Peyer's patch (tissue), 4 donors: ENCODE measurements at regions not wholly inside any gene's neighbourhood (a gene's known extent, or its start where the extent isn't known, plus 50 kb on each side); places are given as distances from the start of the nearest gene placed in this dataset.

Experiments
- POLR2A ChIP-seq, 2 donors: fragments of 450-650 bp; IDR thresholded peaks; one replicate each; pipeline ENCODE4 v1.5.1; 2017; ENCODE audit warnings: antibody characterized with exemption in 2 of 2, mild to moderate bottlenecking in 2 of 2, moderate library complexity in 2 of 2
- TF ChIP-seq, protein P1 (sequence below), 6 experiments: fragments of 450-650 bp in 4 of 6; fragments of 200-600 bp in 2 of 6; sonication (generic) in 1 of 6; IDR thresholded peaks; one replicate each; pipeline ENCODE4 v1.5.1; 2017 to 2019; ENCODE audit warnings: antibody characterized with exemption in 6 of 6, mild to moderate bottlenecking in 3 of 6, moderate library complexity in 1 of 6

DNA sequence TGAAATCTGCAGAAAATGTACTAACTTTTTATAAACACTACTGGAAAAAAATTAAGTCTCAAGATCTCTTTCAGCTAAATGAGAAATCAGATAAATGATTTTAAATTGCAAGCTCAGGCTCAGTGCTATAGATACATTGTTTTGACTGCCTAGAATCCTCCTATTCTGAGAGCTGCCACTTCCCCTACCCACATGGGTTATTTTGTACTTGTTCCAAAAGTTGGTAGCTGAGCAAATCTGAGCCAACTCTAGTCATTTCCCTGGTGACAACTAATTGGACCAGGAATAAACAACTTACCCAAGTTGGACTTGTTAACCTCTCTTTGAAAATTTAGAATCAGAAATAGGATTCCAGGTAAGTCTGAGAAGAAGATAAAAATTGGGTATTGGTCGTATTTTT lies 202.1 kb downstream of the MBL2 start:
- TF ChIP-seq, protein P1, sequence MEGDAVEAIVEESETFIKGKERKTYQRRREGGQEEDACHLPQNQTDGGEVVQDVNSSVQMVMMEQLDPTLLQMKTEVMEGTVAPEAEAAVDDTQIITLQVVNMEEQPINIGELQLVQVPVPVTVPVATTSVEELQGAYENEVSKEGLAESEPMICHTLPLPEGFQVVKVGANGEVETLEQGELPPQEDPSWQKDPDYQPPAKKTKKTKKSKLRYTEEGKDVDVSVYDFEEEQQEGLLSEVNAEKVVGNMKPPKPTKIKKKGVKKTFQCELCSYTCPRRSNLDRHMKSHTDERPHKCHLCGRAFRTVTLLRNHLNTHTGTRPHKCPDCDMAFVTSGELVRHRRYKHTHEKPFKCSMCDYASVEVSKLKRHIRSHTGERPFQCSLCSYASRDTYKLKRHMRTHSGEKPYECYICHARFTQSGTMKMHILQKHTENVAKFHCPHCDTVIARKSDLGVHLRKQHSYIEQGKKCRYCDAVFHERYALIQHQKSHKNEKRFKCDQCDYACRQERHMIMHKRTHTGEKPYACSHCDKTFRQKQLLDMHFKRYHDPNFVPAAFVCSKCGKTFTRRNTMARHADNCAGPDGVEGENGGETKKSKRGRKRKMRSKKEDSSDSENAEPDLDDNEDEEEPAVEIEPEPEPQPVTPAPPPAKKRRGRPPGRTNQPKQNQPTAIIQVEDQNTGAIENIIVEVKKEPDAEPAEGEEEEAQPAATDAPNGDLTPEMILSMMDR (IDR thresholded peaks at IDR 0.05), result no peak
- no peak for TF ChIP-seq POLR2A (IDR thresholded peaks at IDR 0.05)
